K562 (cell line): ENCODE measurements at regions not wholly inside any gene's neighbourhood (a gene's known extent, or its start where the extent isn't known, plus 50 kb on each side); places are given as distances from the start of the nearest gene placed in this dataset.

Experiments
- ATAC-seq: fragments of 200-7000 bp; cut with Tn5 transposase; 3 replicates; pipeline ENCODE4 v1.9.1; 2020; ENCODE audit warnings: moderate library complexity
- BruUV-seq: library from RNA; stranded (reverse); fragments of 400-500 nt; replicated peaks from 2 replicates; lab custom pipeline; 2021; lab: Mats Ljungman, UMichigan
- CTCF ChIA-PET: fragments of 300-600 bp; formaldehyde crosslinking; extraction: SDS; loops from one replicate; lab custom pipeline; 2021; ENCODE audit warnings: low intra/inter-chr PET ratio; lab: Yijun Ruan, JAX
- POLR2A ChIA-PET: fragments of 300-600, 350-650 bp; sonication (Branson Sonifier 250); formaldehyde crosslinking; extraction: SDS; loops from one replicate; lab custom pipeline; 2021; ENCODE audit warnings: antibody characterized with exemption, inconsistent platforms; lab: Yijun Ruan, JAX
- DNase-seq, 4 experiments: peaks; one replicate each; pipeline versions ENCODE4 v3.0.0 to v3.0.0-alpha.2; 2011 to 2018; ENCODE audit warnings: low spot score in 3 of 4, mixed read lengths in 3 of 4; ENCODE audit errors: extremely low read depth in 1 of 4
- FAIRE-seq: peaks from 2 replicates; lab custom pipeline; 2011; peaks lifted over from hg19 to GRCh38; lab: Jason Lieb, UNC
- H2AFZ ChIP-seq: 2 replicates; pipeline ENCODE4 v1.6.0; 2011; ENCODE audit warnings: low read depth, low read length, control low read depth, inconsistent platforms
- H3K27ac ChIP-seq: fragments of 200-600 bp; 3 replicates; pipeline ENCODE4 v1.8.0; 2011; ENCODE audit warnings: low read depth, mild to moderate bottlenecking, control low read depth, inconsistent platforms, low read length, moderate library complexity, mixed read lengths; ENCODE audit errors: extremely low read depth
- H3K27me3 ChIP-seq, 2 experiments: fragments of 300-600 bp in 1 of 2; 2 replicates in 1 of 2; 3 replicates in 1 of 2; pipeline versions ENCODE4 v1.6.0 to v1.8.0; 2011; ENCODE audit warnings: inconsistent platforms in 2 of 2, low read length in 2 of 2, mild to moderate bottlenecking in 1 of 2, mixed read lengths in 1 of 2, moderate library complexity in 1 of 2; ENCODE audit not compliant: control insufficient read depth in 2 of 2, insufficient read depth in 2 of 2
- H3K36me3 ChIP-seq: fragments of 300-600 bp; 3 replicates; pipeline ENCODE4 v1.8.0; 2011; ENCODE audit warnings: mild to moderate bottlenecking, low read length, inconsistent platforms; ENCODE audit not compliant: control insufficient read depth, insufficient read depth
- H3K4me1 ChIP-seq, 2 experiments: fragments of 200-600 bp in 1 of 2; replicated peaks in 1 of 2; 2 replicates in 1 of 2; 3 replicates in 1 of 2; pipeline versions ENCODE4 v1.5.1 to v1.8.0; 2011; ENCODE audit warnings: inconsistent platforms in 2 of 2, low read length in 2 of 2, mild to moderate bottlenecking in 1 of 2, mixed read lengths in 1 of 2, moderate library complexity in 1 of 2; ENCODE audit not compliant: control insufficient read depth in 2 of 2, insufficient read depth in 2 of 2
- H3K4me2 ChIP-seq: 2 replicates; pipeline ENCODE4 v1.6.1; 2011; ENCODE audit warnings: low read length, control low read depth, inconsistent platforms, mixed read lengths; ENCODE audit not compliant: insufficient read depth
- H3K4me3 ChIP-seq: fragments of 200-600 bp; sonication (generic), shearing (Covaris generic); 2 replicates; pipeline ENCODE4 v1.5.1; 2016; ENCODE audit warnings: control low read depth, inconsistent platforms
- H3K79me2 ChIP-seq: fragments of 200-600 bp; 3 replicates; pipeline ENCODE4 v1.8.0; 2011; ENCODE audit warnings: low read length, inconsistent platforms; ENCODE audit not compliant: control insufficient read depth, insufficient read depth
- H3K9ac ChIP-seq, 2 experiments: 2 replicates each; pipeline versions ENCODE4 v1.6.0 to v1.6.1; 2011; ENCODE audit warnings: low read depth in 2 of 2, low read length in 2 of 2, control low read depth in 1 of 2, inconsistent platforms in 1 of 2, mild to moderate bottlenecking in 1 of 2, mixed read lengths in 1 of 2; ENCODE audit not compliant: insufficient read depth in 1 of 2
- H3K9me1 ChIP-seq: one replicate; pipeline ENCODE4 v1.6.0; 2011; ENCODE audit warnings: inconsistent platforms, mild to moderate bottlenecking, low read length, moderate library complexity; ENCODE audit not compliant: control insufficient read depth, insufficient read depth
- H3K9me3 ChIP-seq: replicated peaks from 2 replicates; pipeline ENCODE4 v1.5.1; 2011; ENCODE audit warnings: low read depth, low read length, inconsistent platforms; ENCODE audit not compliant: control insufficient read depth, insufficient read depth
- H4K20me1 ChIP-seq: replicated peaks from 2 replicates; pipeline ENCODE4 v1.6.1; 2011; ENCODE audit warnings: low read length, inconsistent platforms, mixed read lengths; ENCODE audit not compliant: control insufficient read depth, insufficient read depth
- AFF1 ChIP-seq, 2 experiments: fragments of 450-650 bp; IDR thresholded peaks; 2 replicates each; pipeline ENCODE4 v1.6.1; 2018; ENCODE audit warnings: mild to moderate bottlenecking in 2 of 2, low read depth in 1 of 2; ENCODE audit not compliant: partially characterized antibody in 2 of 2
- ATF4 ChIP-seq: fragments of 450-650 bp; formaldehyde crosslinking; IDR thresholded peaks from 2 replicates; pipeline ENCODE4 v1.4.0; 2022; ENCODE audit warnings: mild to moderate bottlenecking, moderate library complexity
- FIP1L1 ChIP-seq: fragments of 200-400 bp; formaldehyde crosslinking; IDR thresholded peaks from 2 replicates; pipeline ENCODE4 v1.6.1; 2018; ENCODE audit warnings: mild to moderate bottlenecking, low read depth, low read length; ENCODE audit not compliant: poor library complexity, severe bottlenecking
- LARP7 ChIP-seq: fragments of 450-650 bp; IDR thresholded peaks from 2 replicates; pipeline ENCODE4 v1.6.1; 2016
- MTA1 ChIP-seq: fragments of 450-650 bp; IDR thresholded peaks from 2 replicates; pipeline ENCODE4 v1.6.1; 2017; ENCODE audit warnings: borderline replicate concordance
- SAFB2 ChIP-seq: fragments of 200-400 bp; formaldehyde crosslinking; IDR thresholded peaks from 2 replicates; pipeline ENCODE4 v1.6.1; 2018; ENCODE audit warnings: borderline replicate concordance, low read length, low read depth, moderate library complexity; ENCODE audit not compliant: severe bottlenecking
- SNRNP70 ChIP-seq: fragments of 200-400 bp; formaldehyde crosslinking; optimal IDR thresholded peaks from 2 replicates; pipeline ENCODE3; 2017; ENCODE audit warnings: low read depth, low read length
- TAF1 ChIP-seq: IDR thresholded peaks from 2 replicates; pipeline ENCODE4 v1.6.1; 2011; ENCODE audit warnings: mild to moderate bottlenecking, low read length, moderate library complexity; ENCODE audit not compliant: insufficient read depth, control insufficient read depth, severe bottlenecking; ENCODE audit errors: extremely low read depth
- TEAD1 ChIP-seq, 2 experiments: fragments of 450-650 bp in 1 of 2; sonication (generic) in 1 of 2; formaldehyde crosslinking; IDR thresholded peaks; 2 replicates each; pipeline versions ENCODE4 v1.4.0 to v1.8.0; 2020 to 2022; ENCODE audit warnings: mild to moderate bottlenecking in 2 of 2, missing genetic modification reagents in 1 of 2
- ZNF217 ChIP-seq: sonication (generic); formaldehyde crosslinking; IDR thresholded peaks from 2 replicates; pipeline ENCODE4 v1.8.0; 2022; ENCODE audit warnings: mild to moderate bottlenecking, missing genetic modification reagents
- WGBS: fragments of 100-300 bp; shearing (Covaris generic); methylation state at CpG from one replicate; pipeline ENCODE4 v1.1.6; 2016; ENCODE audit warnings: low coverage, mixed read lengths; ENCODE audit not compliant: insufficient coverage; ENCODE audit errors: missing lambda C conversion rate; 5-methylcytosine and 5-hydroxymethylcytosine counted together
- in situ Hi-C: fragments of 300-500 bp; cut with MboI; formaldehyde crosslinking; loops from 4 replicates; pipeline ENCODE4 v1.15.0; 2018; ENCODE audit warnings: inconsistent platforms, mixed read lengths
- intact Hi-C: fragments of 100-400 bp; cut with micrococcal nuclease; formaldehyde crosslinking; loops from 2 replicates; pipeline ENCODE4 v1.14.2; 2022
- TF ChIP-seq, protein P1 (sequence below): fragments of 250-450 bp; sonication (Bioruptor Pico); IDR thresholded peaks from 2 replicates; pipeline ENCODE4 v1.4.0; 2020; ENCODE audit warnings: mild to moderate bottlenecking, moderate library complexity

DNA sequence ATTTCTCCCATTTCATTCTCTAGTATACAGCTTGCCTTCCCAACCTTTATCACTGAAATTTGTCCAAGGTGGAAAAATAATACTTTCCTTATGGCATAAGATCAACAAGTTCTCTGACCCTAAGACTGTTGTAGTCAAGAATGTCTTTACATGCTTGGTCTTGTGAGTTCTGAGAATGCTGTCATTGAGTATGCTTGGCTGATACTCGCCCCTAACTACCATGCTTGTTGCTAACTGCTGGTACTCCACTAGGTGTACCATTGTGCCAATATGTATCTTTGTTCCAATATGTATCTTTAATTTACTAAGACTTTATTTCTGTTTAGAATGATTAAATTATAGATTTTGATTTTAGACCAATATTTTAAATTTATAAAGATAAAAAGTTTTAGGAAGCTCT lies 796.4 kb downstream of the PCDH7 start (continued):
- TF ChIP-seq LARP7 (no peak), ATF4 (CRISPR knock-in tag) (no peak), SNRNP70 (no peak)
- TF ChIP-seq, all 486 proteins: peak for 0

GRCh38 chr4:31518796-31519250 lies 798.7 kb downstream of the PCDH7 start:
- Histone ChIP-seq H3K27me3 (no peaks in the 10 kb centered on the region), H3K9me1 (no peaks in the 10 kb centered on the region), H3K4me2 (no peak overlapping the region), H3K4me1 (no peaks in the 10 kb centered on the region), H3K27ac (no peak overlapping the region), H3K4me3 (no peak overlapping the region), H3K9ac (no peak overlapping the region), H3K9me3 (no peaks in the 10 kb centered on the region; the same call in 1 of the 2 replicates), H3K79me2 (no peaks in the 10 kb centered on the region), H4K20me1 (no peaks in the 10 kb centered on the region), H2AFZ (no peak overlapping the region), H3K36me3 (no peaks in the 10 kb centered on the region)
- DNase-seq: no peak
- no TSS peak for BruUV-seq
- in situ Hi-C loops: no loop called here
- 0% methylated on average over 3 of the region's 3 CpGs for WGBS
- POLR2A ChIA-PET: no interaction called here
- no peak for FAIRE-seq
- CTCF ChIA-PET: no interaction called here
- no peak for ATAC-seq
- intact Hi-C loops: no loop called here
- TF ChIP-seq, protein P1, sequence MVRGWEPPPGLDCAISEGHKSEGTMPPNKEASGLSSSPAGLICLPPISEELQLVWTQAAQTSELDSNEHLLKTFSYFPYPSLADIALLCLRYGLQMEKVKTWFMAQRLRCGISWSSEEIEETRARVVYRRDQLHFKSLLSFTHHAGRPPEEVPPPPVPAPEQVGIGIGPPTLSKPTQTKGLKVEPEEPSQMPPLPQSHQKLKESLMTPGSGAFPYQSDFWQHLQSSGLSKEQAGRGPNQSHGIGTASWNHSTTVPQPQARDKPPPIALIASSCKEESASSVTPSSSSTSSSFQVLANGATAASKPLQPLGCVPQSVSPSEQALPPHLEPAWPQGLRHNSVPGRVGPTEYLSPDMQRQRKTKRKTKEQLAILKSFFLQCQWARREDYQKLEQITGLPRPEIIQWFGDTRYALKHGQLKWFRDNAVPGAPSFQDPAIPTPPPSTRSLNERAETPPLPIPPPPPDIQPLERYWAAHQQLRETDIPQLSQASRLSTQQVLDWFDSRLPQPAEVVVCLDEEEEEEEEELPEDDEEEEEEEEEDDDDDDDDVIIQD (CRISPR knock-in tag): no peak
- no peak for TF ChIP-seq ZNF217 (CRISPR knock-in tag)
- TF ChIP-seq AFF1 (IDR thresholded peaks at IDR 0.05; ENCODE audit: low read depth in 1 of 2, partially characterized antibody in 2 of 2): no peak
- TF ChIP-seq TEAD1 (CRISPR knock-in tag; IDR thresholded peaks at IDR 0.05): no peak
- no peak for TF ChIP-seq FIP1L1
- TF ChIP-seq TAF1: no peak
- no peak for TF ChIP-seq SAFB2
- TF ChIP-seq MTA1: no peak
